H1 (cell line): ENCODE measurements at regions not wholly inside any gene's neighbourhood (a gene's known extent, or its start where the extent isn't known, plus 50 kb on each side); places are given as distances from the start of the nearest gene placed in this dataset.

Source experiments
- CTCF ChIA-PET: fragments of 300-600 bp; sonication (Branson Sonifier 250); formaldehyde crosslinking; loops from one replicate; lab custom pipeline; 2021; ENCODE audit not compliant: partially characterized antibody; lab: Charles Lee
- POLR2A ChIA-PET: fragments of 300-600 bp; sonication (Branson Sonifier 250); formaldehyde crosslinking; loops from one replicate; lab custom pipeline; 2021; ENCODE audit warnings: inconsistent platforms; ENCODE audit not compliant: partially characterized antibody; lab: Charles Lee
- DNase-seq, 2 experiments: peaks; one replicate each; pipeline versions ENCODE4 v3.0.0 to v3.0.0-alpha.2; 2010 to 2022; ENCODE audit warnings: low spot score in 2 of 2, low read depth in 1 of 2, mixed read lengths in 1 of 2
- FAIRE-seq: peaks from 2 replicates; lab custom pipeline; 2011; peaks lifted over from hg19 to GRCh38; lab: Jason Lieb, UNC
- H2AFZ ChIP-seq: 2 replicates; pipeline ENCODE4 v1.8.1; 2012; ENCODE audit warnings: low read length, inconsistent platforms
- H2AK5ac ChIP-seq: 2 replicates; pipeline ENCODE4 v1.6.1; 2013; ENCODE audit warnings: low read depth, low read length
- H2BK120ac ChIP-seq: replicated peaks from 2 replicates; pipeline ENCODE3; 2013; ENCODE audit warnings: low read depth, low read length, inconsistent platforms
- H2BK12ac ChIP-seq: 2 replicates; pipeline ENCODE4 v1.6.1; 2013; ENCODE audit warnings: low read depth, low read length
- H2BK15ac ChIP-seq: 2 replicates; pipeline ENCODE4 v1.6.1; 2013; ENCODE audit warnings: low read length
- H2BK20ac ChIP-seq: 2 replicates; pipeline ENCODE4 v1.6.1; 2013; ENCODE audit warnings: low read length
- H2BK5ac ChIP-seq: 2 replicates; pipeline ENCODE4 v1.6.1; 2013; ENCODE audit warnings: low read depth, low read length
- H3K14ac ChIP-seq: 2 replicates; pipeline ENCODE4 v1.6.1; 2013; ENCODE audit warnings: inconsistent platforms; ENCODE audit not compliant: insufficient read length
- H3K18ac ChIP-seq: 2 replicates; pipeline ENCODE4 v1.6.1; 2013; ENCODE audit warnings: low read length; ENCODE audit errors: extremely low read depth
- H3K23ac ChIP-seq: 2 replicates; pipeline ENCODE4 v1.6.1; 2013; ENCODE audit warnings: inconsistent platforms; ENCODE audit not compliant: insufficient read length
- H3K23me2 ChIP-seq: 2 replicates; pipeline ENCODE4 v1.6.1; 2013; ENCODE audit warnings: low read depth, low read length
- H3K27ac ChIP-seq: 2 replicates; pipeline ENCODE4 v1.6.1; 2011; ENCODE audit warnings: low read depth, low read length, inconsistent platforms
- H3K27me3 ChIP-seq, 4 experiments: replicated peaks in 1 of 4; 1 replicate in 1 of 4; 2 replicates in 3 of 4; pipeline versions ENCODE4 v1.6.1 to v1.8.1; 2011 to 2013; ENCODE audit warnings: low read length in 3 of 4, mild to moderate bottlenecking in 3 of 4, inconsistent platforms in 2 of 4, mixed read lengths in 2 of 4, moderate library complexity in 1 of 4; ENCODE audit not compliant: control insufficient read depth in 3 of 4, insufficient read depth in 3 of 4; ENCODE audit errors: extremely low read depth in 1 of 4
- H3K36me3 ChIP-seq, 4 experiments: 2 replicates each; pipeline versions ENCODE4 v1.6.1 to v1.8.1; 2011 to 2013; ENCODE audit warnings: mild to moderate bottlenecking in 4 of 4, low read length in 3 of 4, moderate library complexity in 2 of 4, control low read depth in 1 of 4, inconsistent platforms in 1 of 4; ENCODE audit not compliant: insufficient read depth in 4 of 4, control insufficient read depth in 2 of 4
- H3K4ac ChIP-seq: replicated peaks from 2 replicates; pipeline ENCODE3; 2013; ENCODE audit warnings: low read length, low read depth, mixed read lengths, inconsistent platforms; ENCODE audit not compliant: insufficient read length
- H3K4me1 ChIP-seq, 4 experiments: replicated peaks in 1 of 4; 1 replicate in 1 of 4; 2 replicates in 3 of 4; pipeline versions ENCODE4 v1.6.1 to v1.8.1; 2011 to 2013; ENCODE audit warnings: low read length in 3 of 4, inconsistent platforms in 2 of 4, mixed read lengths in 1 of 4; ENCODE audit not compliant: insufficient read depth in 4 of 4, control insufficient read depth in 3 of 4
- H3K4me2 ChIP-seq, 2 experiments: 2 replicates each; pipeline versions ENCODE4 v1.6.1 to v1.8.1; 2011 to 2013; ENCODE audit warnings: low read depth in 2 of 2, low read length in 2 of 2, control low read depth in 1 of 2, inconsistent platforms in 1 of 2, mild to moderate bottlenecking in 1 of 2; ENCODE audit not compliant: insufficient read depth in 1 of 2
- H3K4me3 ChIP-seq, 4 experiments: fragments of 200-600, 300-600 bp in 1 of 4; sonication (generic), shearing (Covaris generic), sonication (Bioruptor Twin) in 1 of 4; 2 replicates each; pipeline versions ENCODE4 v1.5.1 to v1.8.1; 2011 to 2016; ENCODE audit warnings: low read length in 4 of 4, low read depth in 3 of 4, control low read depth in 2 of 4, inconsistent platforms in 2 of 4, mild to moderate bottlenecking in 2 of 4, mixed read lengths in 1 of 4, moderate library complexity in 1 of 4; ENCODE audit not compliant: insufficient read depth in 2 of 4; ENCODE audit errors: extremely low read depth in 1 of 4
- H3K56ac ChIP-seq: replicated peaks from 2 replicates; pipeline ENCODE3; 2013; ENCODE audit warnings: low read depth, mild to moderate bottlenecking, mixed read lengths, low read length, inconsistent platforms; ENCODE audit not compliant: insufficient read length
- H3K79me1 ChIP-seq: 2 replicates; pipeline ENCODE4 v1.6.1; 2013; ENCODE audit warnings: low read depth, low read length, control low read depth
- H3K79me2 ChIP-seq, 2 experiments: 2 replicates each; pipeline versions ENCODE4 v1.6.1 to v1.8.1; 2012 to 2013; ENCODE audit warnings: low read length in 2 of 2, mild to moderate bottlenecking in 2 of 2, inconsistent platforms in 1 of 2; ENCODE audit not compliant: insufficient read depth in 2 of 2, control insufficient read depth in 1 of 2
- H3K9ac ChIP-seq, 4 experiments: replicated peaks in 1 of 4; 1 replicate in 1 of 4; 2 replicates in 3 of 4; pipeline versions ENCODE4 v1.6.1 to v1.8.1; 2011 to 2013; ENCODE audit warnings: low read depth in 3 of 4, low read length in 3 of 4, control low read depth in 2 of 4, mild to moderate bottlenecking in 2 of 4, moderate library complexity in 2 of 4, inconsistent platforms in 1 of 4; ENCODE audit errors: extremely low read depth in 1 of 4
- H3K9me3 ChIP-seq, 2 experiments: 2 replicates each; pipeline versions ENCODE4 v1.6.1 to v1.8.1; 2012 to 2013; ENCODE audit warnings: mild to moderate bottlenecking in 2 of 2, moderate library complexity in 2 of 2, control low read depth in 1 of 2, inconsistent platforms in 1 of 2, low read depth in 1 of 2, low read length in 1 of 2, mixed read lengths in 1 of 2; ENCODE audit not compliant: insufficient read depth in 2 of 2
- H4K20me1 ChIP-seq, 2 experiments: replicated peaks in 1 of 2; 2 replicates each; pipeline versions ENCODE3 to v1.8.1; 2011 to 2013; ENCODE audit warnings: inconsistent platforms in 2 of 2, low read length in 2 of 2, mild to moderate bottlenecking in 1 of 2; ENCODE audit not compliant: insufficient read depth in 2 of 2, control insufficient read depth in 1 of 2
- H4K5ac ChIP-seq: 2 replicates; pipeline ENCODE4 v1.6.1; 2013; ENCODE audit warnings: low read length, low read depth, mixed read lengths, inconsistent platforms; ENCODE audit not compliant: insufficient read length
- H4K8ac ChIP-seq: 2 replicates; pipeline ENCODE4 v1.8.0; 2013; ENCODE audit warnings: mild to moderate bottlenecking, moderate library complexity, low read length, inconsistent platforms; ENCODE audit not compliant: insufficient read depth; ENCODE audit errors: extremely low read depth
- H4K91ac ChIP-seq: replicated peaks from 2 replicates; pipeline ENCODE3; 2013; ENCODE audit warnings: low read length, mixed read lengths, inconsistent platforms; ENCODE audit not compliant: insufficient read length
- BACH1 ChIP-seq: IDR thresholded peaks from 2 replicates; pipeline ENCODE4 v1.6.1; 2012; ENCODE audit warnings: low read length, improper control_type of control experiment
- CEBPB ChIP-seq: IDR thresholded peaks from 2 replicates; pipeline ENCODE4 v1.6.1; 2012; ENCODE audit warnings: low read depth, low read length
- E2F6 ChIP-seq: IDR thresholded peaks from 2 replicates; pipeline ENCODE4 v1.6.1; 2012; ENCODE audit warnings: inconsistent platforms
- EGR1 ChIP-seq: IDR thresholded peaks from 2 replicates; pipeline ENCODE4 v1.6.1; 2011; ENCODE audit warnings: low read depth, low read length, borderline replicate concordance
- FOSL1 ChIP-seq: IDR thresholded peaks from 2 replicates; pipeline ENCODE4 v1.6.1; 2011; ENCODE audit warnings: mild to moderate bottlenecking, low read depth, low read length, moderate library complexity; ENCODE audit not compliant: insufficient read depth
- KDM1A ChIP-seq: fragments of 200-600, 300-600 bp; sonication (generic); IDR thresholded peaks from 2 replicates; pipeline ENCODE4 v1.7.1; 2016; ENCODE audit warnings: mild to moderate bottlenecking, low read length, borderline replicate concordance
- KDM5A ChIP-seq: fragments of 200-600 bp; IDR thresholded peaks from 2 replicates; pipeline ENCODE4 v1.7.1; 2012; ENCODE audit warnings: mild to moderate bottlenecking, low read length, inconsistent platforms, mixed read lengths
- NRF1 ChIP-seq: IDR thresholded peaks from 2 replicates; pipeline ENCODE4 v1.6.1; 2011; ENCODE audit warnings: mild to moderate bottlenecking, low read depth, low read length, improper control_type of control experiment
- SAP30 ChIP-seq: fragments of 300-600 bp; sonication (generic); IDR thresholded peaks from 2 replicates; pipeline ENCODE4 v1.7.1; 2012; ENCODE audit warnings: low read length, moderate library complexity, mild to moderate bottlenecking, inconsistent platforms; ENCODE audit not compliant: insufficient read depth, insufficient replicate concordance
- SIX5 ChIP-seq: IDR thresholded peaks from 2 replicates; pipeline ENCODE4 v1.6.1; 2011; ENCODE audit warnings: mild to moderate bottlenecking, low read depth, low read length
- SP2 ChIP-seq: IDR thresholded peaks from 2 replicates; pipeline ENCODE4 v1.6.1; 2012; ENCODE audit warnings: mild to moderate bottlenecking, low read length, inconsistent platforms
- SUZ12 ChIP-seq: fragments of 200-600 bp; sonication (generic); IDR thresholded peaks from 2 replicates; pipeline ENCODE4 v1.6.1; 2012; ENCODE audit warnings: mild to moderate bottlenecking, inconsistent platforms, low read length, moderate library complexity, mixed read lengths
- USF2 ChIP-seq: IDR thresholded peaks from 2 replicates; pipeline ENCODE4 v1.6.1; 2011; ENCODE audit warnings: low read length, improper control_type of control experiment
- WGBS, 2 experiments: shearing (Covaris generic) in 1 of 2; methylation state at CpG; one replicate each; pipeline versions ENCODE4 v1.1.6 to v1.1.7; 2013 to 2015; ENCODE audit warnings: low lambda C conversion rate in 2 of 2, mixed read lengths in 2 of 2, inconsistent platforms in 1 of 2, low coverage in 1 of 2, missing lambda C conversion rate in 1 of 2; ENCODE audit not compliant: insufficient replicate concordance in 2 of 2, insufficient coverage in 1 of 2, insufficient read length in 1 of 2; ENCODE audit errors: extremely low coverage in 1 of 2, missing lambda C conversion rate in 1 of 2; 5-methylcytosine and 5-hydroxymethylcytosine counted together

DNA sequence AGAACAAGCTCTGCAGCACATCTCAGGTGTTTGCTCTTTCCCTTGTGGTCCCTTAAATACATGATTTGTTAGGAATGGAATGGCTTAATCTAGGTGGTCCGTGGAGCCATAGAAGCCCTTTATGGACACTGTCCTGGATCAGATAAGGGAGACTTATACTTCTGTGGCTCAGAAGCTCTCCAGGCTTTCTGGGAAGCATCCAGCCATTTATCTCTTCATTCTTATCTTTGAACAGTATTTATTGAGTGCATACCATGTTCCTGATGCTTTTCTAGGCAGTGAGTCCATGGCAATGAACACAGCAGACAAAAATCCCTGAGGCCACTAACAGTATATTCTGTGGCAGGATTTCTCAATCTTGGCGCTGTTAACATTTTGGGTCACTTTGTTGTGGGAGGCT lies 474.5 kb upstream of the EEF2KMT start:
- ChIA-PET POLR2A (no interaction called here), CTCF (no interaction called here)
- Histone ChIP-seq H3K9ac (no peak overlapping the region), H3K4ac (no peak overlapping the region), H3K79me2 (no peaks in the 10 kb centered on the region), H3K4me1 (no peaks in the 10 kb centered on the region), H2AFZ (no peak overlapping the region), H2BK20ac (no peak overlapping the region), H3K14ac (no peak overlapping the region), H2BK5ac (no peak overlapping the region), H3K36me3 (no peaks in the 10 kb centered on the region), H4K20me1 (no peaks in the 10 kb centered on the region), H3K9me3 (no peaks in the 10 kb centered on the region), H3K56ac (no peak overlapping the region), H3K27ac (no peak overlapping the region), H2AK5ac (no peak overlapping the region), H4K5ac (no peak overlapping the region), H4K8ac (no peak overlapping the region), H2BK120ac (no peak overlapping the region), H3K18ac (no peak overlapping the region), H3K23me2 (no peaks in the 10 kb centered on the region), H2BK15ac (no peak overlapping the region), H3K27me3 (no peaks in the 10 kb centered on the region), H3K4me2 (no peak overlapping the region), H3K4me3 (no peak overlapping the region), H3K23ac (no peak overlapping the region), H2BK12ac (no peak overlapping the region), H3K79me1 (no peaks in the 10 kb centered on the region), H4K91ac (no peak overlapping the region)
- TF ChIP-seq SIX5 (no peak), CEBPB (no peak), NRF1 (no peak), SUZ12 (no peak), KDM1A (no peak), KDM5A (no peak), BACH1 (no peak), USF2 (no peak), FOSL1 (no peak), SP2 (no peak), SAP30 (no peak), EGR1 (no peak), E2F6 (no peak)
- FAIRE-seq (no peak), DNase-seq (no peak)
- 93% methylated on average over 2 of the region's 2 CpGs; no CpG with 5 or more reads in 1 of the 2 experiments for WGBS, 2 experiments
